ENCODE measurements at regions not wholly inside any gene's neighbourhood (a gene's known extent, or its start where the extent isn't known, plus 50 kb on each side); places are given as distances from the start of the nearest gene placed in this dataset.

- Mint-ChIP-seq H3K4me1 (no peaks in the 10 kb centered on the region), H3K27ac (no peak overlapping the region), H3K9me3 (no peaks in the 10 kb centered on the region), H3K4me3 (no peak overlapping the region), H3K36me3 (ENCODE audit: low read depth) (no peaks in the 10 kb centered on the region), H3K27me3 (no peaks in the 10 kb centered on the region)
- ChIA-PET CTCF (no interaction called here), POLR2A (no interaction called here)
- ATAC-seq (ENCODE audit: low read depth): no peak
- intact Hi-C loops (cut with micrococcal nuclease): no loop called here
- TF ChIP-seq, protein P1, sequence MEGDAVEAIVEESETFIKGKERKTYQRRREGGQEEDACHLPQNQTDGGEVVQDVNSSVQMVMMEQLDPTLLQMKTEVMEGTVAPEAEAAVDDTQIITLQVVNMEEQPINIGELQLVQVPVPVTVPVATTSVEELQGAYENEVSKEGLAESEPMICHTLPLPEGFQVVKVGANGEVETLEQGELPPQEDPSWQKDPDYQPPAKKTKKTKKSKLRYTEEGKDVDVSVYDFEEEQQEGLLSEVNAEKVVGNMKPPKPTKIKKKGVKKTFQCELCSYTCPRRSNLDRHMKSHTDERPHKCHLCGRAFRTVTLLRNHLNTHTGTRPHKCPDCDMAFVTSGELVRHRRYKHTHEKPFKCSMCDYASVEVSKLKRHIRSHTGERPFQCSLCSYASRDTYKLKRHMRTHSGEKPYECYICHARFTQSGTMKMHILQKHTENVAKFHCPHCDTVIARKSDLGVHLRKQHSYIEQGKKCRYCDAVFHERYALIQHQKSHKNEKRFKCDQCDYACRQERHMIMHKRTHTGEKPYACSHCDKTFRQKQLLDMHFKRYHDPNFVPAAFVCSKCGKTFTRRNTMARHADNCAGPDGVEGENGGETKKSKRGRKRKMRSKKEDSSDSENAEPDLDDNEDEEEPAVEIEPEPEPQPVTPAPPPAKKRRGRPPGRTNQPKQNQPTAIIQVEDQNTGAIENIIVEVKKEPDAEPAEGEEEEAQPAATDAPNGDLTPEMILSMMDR (IDR thresholded peaks at IDR 0.05): no peak
- no peak for DNase-seq
Observed at GRCh38 chr16:13634959-13635358, 285.0 kb upstream of the ERCC4 start.

DNA sequence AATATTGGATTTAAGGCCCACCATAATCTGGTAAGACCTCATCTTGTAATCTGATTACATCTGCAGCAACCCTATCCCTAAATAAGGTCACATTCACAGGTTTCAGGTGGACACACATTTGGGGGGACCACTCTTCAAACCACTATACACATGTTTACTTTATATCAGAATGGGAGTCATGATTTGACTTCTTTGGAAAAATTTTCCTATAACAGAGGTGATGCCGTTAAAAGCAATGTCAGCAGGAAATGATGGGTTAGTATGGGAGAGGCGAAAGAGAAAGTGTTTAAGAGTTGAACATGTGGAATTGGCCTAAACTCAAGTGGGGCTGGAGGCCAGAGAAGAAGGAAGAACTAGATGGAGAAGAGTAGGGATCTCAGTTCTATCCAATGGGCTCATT is 281.7 kb upstream of the ERCC4 start:
- H3K4me3 Mint-ChIP-seq: no peak overlapping the region
- POLR2A ChIA-PET: no interaction called here
- ATAC-seq (ENCODE audit: low read depth): no peak

DNA sequence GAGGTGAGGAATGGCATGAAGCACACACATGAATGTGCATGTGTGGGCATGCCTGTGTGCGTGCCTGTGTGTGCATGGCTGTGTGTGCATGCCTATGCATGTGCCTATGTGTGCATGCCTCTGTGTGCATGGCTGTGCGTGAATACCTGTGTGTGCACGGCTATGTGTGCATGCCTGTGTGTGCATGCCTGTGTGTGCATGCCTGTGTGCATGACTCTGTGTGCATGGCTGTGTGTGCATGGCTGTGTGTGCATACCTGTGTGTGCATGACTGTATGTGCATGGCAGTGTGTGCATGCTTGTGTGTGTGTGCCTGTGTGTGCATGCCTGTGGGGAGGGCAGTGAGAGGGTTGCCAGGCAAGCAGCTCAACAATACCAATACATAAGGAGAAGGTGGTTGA is 276.5 kb upstream of the ERCC4 start:
- Mint-ChIP-seq H3K36me3 (ENCODE audit: low read depth) (no peaks in the 10 kb centered on the region), H3K9me3 (peaks cover 3% of the 10 kb centered on the region), H3K27me3 (peaks cover 3% of the 10 kb centered on the region), H3K27ac (no peak overlapping the region), H3K4me3 (no peak overlapping the region), H3K4me1 (no peaks in the 10 kb centered on the region)
- ATAC-seq (ENCODE audit: low read depth): no peak
- POLR2A ChIA-PET: no interaction called here
- DNase-seq: no peak
- intact Hi-C loops (cut with micrococcal nuclease): no loop called here
- CTCF ChIA-PET: no interaction called here
- TF ChIP-seq, protein P1 (IDR thresholded peaks at IDR 0.05): no peak

More for the DNA sequence above, 281.7 kb upstream of the ERCC4 start:
- DNase-seq: no peak
- Mint-ChIP-seq H3K4me1 (no peaks in the 10 kb centered on the region), H3K27ac (no peak overlapping the region), H3K9me3 (peaks cover 3% of the 10 kb centered on the region), H3K36me3 (ENCODE audit: low read depth) (no peaks in the 10 kb centered on the region), H3K27me3 (no peaks in the 10 kb centered on the region)
- TF ChIP-seq, protein P1 (IDR thresholded peaks at IDR 0.05): no peak
- CTCF ChIA-PET: no interaction called here
- intact Hi-C loops (cut with micrococcal nuclease): no loop called here

DNA sequence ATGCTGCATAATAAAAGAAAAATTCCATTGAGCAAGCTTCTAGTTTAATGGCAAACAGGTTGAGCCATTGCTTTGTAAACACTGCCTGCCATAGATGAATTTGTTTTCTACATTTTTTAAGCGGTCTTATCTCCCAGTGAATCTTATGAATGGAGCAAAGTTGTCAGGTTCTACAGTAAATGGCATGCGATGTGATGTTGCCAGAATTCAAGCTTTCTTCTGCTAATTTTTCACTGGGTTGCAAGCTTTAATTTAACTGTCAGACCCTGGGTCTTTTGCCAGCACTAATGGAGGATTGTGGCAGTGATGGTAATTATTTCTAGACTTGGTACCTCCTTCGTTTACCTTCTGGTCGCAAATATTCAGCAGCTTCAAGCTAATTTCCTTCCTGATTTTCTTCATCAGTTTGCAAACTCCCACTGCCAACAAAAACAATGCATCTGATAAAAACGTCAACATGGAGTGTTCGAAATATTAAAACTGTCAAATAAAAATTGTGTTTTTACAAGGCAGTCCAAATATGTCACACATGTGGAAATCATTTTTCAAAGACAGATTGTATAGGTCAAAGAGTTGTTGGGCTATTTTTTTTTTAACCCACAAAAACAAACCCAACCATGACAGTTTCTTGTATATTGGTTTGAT is 274.2 kb upstream of the ERCC4 start:
- Mint-ChIP-seq H3K9me3 (peaks cover 5% of the 10 kb centered on the region), H3K4me1 (no peaks in the 10 kb centered on the region), H3K27me3 (peaks cover 3% of the 10 kb centered on the region), H3K4me3 (no peak overlapping the region), H3K27ac (no peak overlapping the region), H3K36me3 (ENCODE audit: low read depth) (no peaks in the 10 kb centered on the region)
- DNase-seq (no peak), ATAC-seq (ENCODE audit: low read depth) (no peak)
- CTCF ChIA-PET: no interaction called here
- POLR2A ChIA-PET: no interaction called here
- TF ChIP-seq, protein P1 (IDR thresholded peaks at IDR 0.05): no peak
- intact Hi-C loops (cut with micrococcal nuclease): no loop called here

DNA sequence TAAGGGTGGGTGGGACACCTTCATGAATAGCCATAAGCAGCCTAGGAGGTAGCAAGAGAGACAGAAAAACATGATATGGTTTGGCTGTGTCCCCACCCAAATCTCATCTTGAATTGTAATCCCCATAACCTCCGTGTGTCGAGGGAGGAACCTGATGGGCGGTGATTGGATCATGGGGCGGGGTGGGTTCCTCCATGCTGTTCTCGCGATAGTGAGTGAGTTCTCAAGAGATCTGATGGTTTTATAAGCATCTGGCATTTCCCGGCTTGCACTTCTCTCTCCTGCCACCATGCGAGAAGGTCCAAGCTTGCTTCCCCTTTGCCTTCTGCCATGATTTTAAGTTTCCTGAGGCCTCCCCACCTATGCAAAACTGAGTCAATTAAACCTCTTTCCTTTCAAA is 259.1 kb upstream of the ERCC4 start:
- Mint-ChIP-seq H3K4me3 (no peak overlapping the region), H3K27ac (no peak overlapping the region), H3K4me1 (no peaks in the 10 kb centered on the region), H3K27me3 (no peaks in the 10 kb centered on the region), H3K9me3 (no peaks in the 10 kb centered on the region), H3K36me3 (ENCODE audit: low read depth) (no peaks in the 10 kb centered on the region)
- TF ChIP-seq, protein P1 (IDR thresholded peaks at IDR 0.05): no peak
- CTCF ChIA-PET: no interaction called here
- intact Hi-C loops (cut with micrococcal nuclease): no loop called here
- DNase-seq (no peak), ATAC-seq (ENCODE audit: low read depth) (no peak)
- POLR2A ChIA-PET: no interaction called here

Data from activated B cell treated with CpG ODN at 0.5 μM for 24 hours (primary cell).